ENCODE measurements at regions not wholly inside any gene's neighbourhood (a gene's known extent, or its start where the extent isn't known, plus 50 kb on each side); places are given as distances from the start of the nearest gene placed in this dataset.

- H2AFZ ChIP-seq (ENCODE audit: control insufficient read depth, low read depth, low read length) = no peak overlapping the region
- no peak for ATAC-seq
- H3K9me3 ChIP-seq (replicated peaks; ENCODE audit: control insufficient read depth, insufficient read depth, low read length) = no peaks in the 10 kb centered on the region
- 7% methylated on average over 5 of the region's 5 CpGs for WGBS (ENCODE audit: insufficient coverage, insufficient replicate concordance, low lambda C conversion rate, missing lambda C conversion rate)
- no peak for DNase-seq (ENCODE audit: low read depth, low spot score)
- ChIA-PET RAD21 (ENCODE audit: unreplicated experiment) (no interaction called here), SMC1A (ENCODE audit: uncharacterized antibody, unreplicated experiment) (no interaction called here), CTCF (no interaction called here), POLR2A (no interaction called here)
- H3K27ac ChIP-seq (ENCODE audit: control insufficient read depth, insufficient read depth) = no peak overlapping the region
- no peaks in the 10 kb centered on the region for H4K20me1 ChIP-seq (ENCODE audit: control insufficient read depth, insufficient read depth)
- no peaks in the 10 kb centered on the region for H3K79me2 ChIP-seq (ENCODE audit: control insufficient read depth, insufficient read depth, low read length)
- H3K4me2 ChIP-seq (ENCODE audit: control insufficient read depth, insufficient read depth) = no peak overlapping the region
- in situ Hi-C loops (cut with MboI) = no loop called here
- no TSS peak for BruUV-seq (replicated peaks)
- no peaks in the 10 kb centered on the region for H3K4me1 ChIP-seq (ENCODE audit: control insufficient read depth, insufficient read depth, low read length)
- H3K36me3 ChIP-seq (ENCODE audit: control insufficient read depth in 2 of 2, insufficient read depth in 2 of 2, low read length in 1 of 2) = no peaks in the 10 kb centered on the region
- no peaks in the 10 kb centered on the region for H3K27me3 ChIP-seq (replicated peaks in 1 of 2; ENCODE audit: control insufficient read depth in 2 of 2, insufficient read depth in 2 of 2, low read length in 1 of 2)
- intact Hi-C loops (cut with micrococcal nuclease; ENCODE audit: unreplicated experiment) = no loop called here
- TF ChIP-seq NFXL1 (IDR thresholded peaks at IDR 0.05; ENCODE audit: borderline replicate concordance) (no peak), FOXK2 (IDR thresholded peaks at IDR 0.05) (no peak), IKZF1 (conservative IDR thresholded peaks at IDR 0.05) (no peak), HDAC2 (IDR thresholded peaks at IDR 0.05) (no peak), SIX5 (IDR thresholded peaks at IDR 0.05; ENCODE audit: low read depth, low read length, severe bottlenecking) (no peak), E4F1 (IDR thresholded peaks at IDR 0.05; ENCODE audit: borderline replicate concordance, partially characterized antibody) (no peak), SMAD5 (IDR thresholded peaks at IDR 0.05; ENCODE audit: low read depth) (no peak), SMAD1 (IDR thresholded peaks at IDR 0.05; ENCODE audit: low read depth, partially characterized antibody) (no peak), HSF1 (IDR thresholded peaks at IDR 0.05; ENCODE audit: low read depth, low read length) (no peak), BCL11A (IDR thresholded peaks at IDR 0.05; ENCODE audit: low read depth, low read length) (no peak), KDM1A (IDR thresholded peaks at IDR 0.05; ENCODE audit: borderline replicate concordance) (no peak), ZNF274 (IDR thresholded peaks at IDR 0.05; ENCODE audit: insufficient read depth, insufficient read length) (no peak), TCF7 (IDR thresholded peaks at IDR 0.05; ENCODE audit: borderline replicate concordance) (no peak), RAD21 (IDR thresholded peaks at IDR 0.05; ENCODE audit: insufficient read depth, low read depth, low read length) (no peak), ZBED1 (IDR thresholded peaks at IDR 0.05; ENCODE audit: borderline replicate concordance) (no peak), EED (IDR thresholded peaks at IDR 0.05; ENCODE audit: low read depth) (no peak), NR2F1 (conservative IDR thresholded peaks at IDR 0.05) (no peak), STAT3 (IDR thresholded peaks at IDR 0.05; ENCODE audit: low read depth, low read length) (no peak)
- H3K4me3 ChIP-seq = no peak overlapping the region
- FAIRE-seq = no peak
- H3K9ac ChIP-seq (ENCODE audit: control insufficient read depth, insufficient read depth, low read length) = no peak overlapping the region
Observed at GRCh38 chr2:58620093-58620492, 379.0 kb upstream of the FANCL start.

Data from GM12878 (cell line).